Activated T-helper 1 cell treated with anti-CD3 and anti-CD28 coated beads, Interleukin-12 subunit alpha, Interleukin-12 subunit beta, Interleukin-2, Interleukin-4 antibody, amounts not matched to agents 30 ng/mL and 10 ng/mL and 1 ng/mL, durations not matched to agents 14 hours and 24 hours and 36 hours (primary cell): ENCODE measurements at regions not wholly inside any gene's neighbourhood (a gene's known extent, or its start where the extent isn't known, plus 50 kb on each side); places are given as distances from the start of the nearest gene placed in this dataset.

ENCODE experiments used
- DNase-seq: peaks from one replicate; pipeline ENCODE4 v3.0.0; 2021; ENCODE audit warnings: low spot score
- H3K27ac Mint-ChIP-seq: one replicate; pipeline ENCODE4 v1.8.0; 2021; ENCODE audit warnings: mild to moderate bottlenecking, mixed read lengths
- H3K27me3 Mint-ChIP-seq: one replicate; pipeline ENCODE4 v1.8.0; 2022; ENCODE audit warnings: mild to moderate bottlenecking, moderate library complexity, mixed read lengths; ENCODE audit not compliant: insufficient read depth
- H3K36me3 Mint-ChIP-seq: one replicate; pipeline ENCODE4 v1.8.0; 2021; ENCODE audit warnings: low read depth, mixed read lengths
- H3K4me1 Mint-ChIP-seq: one replicate; pipeline ENCODE4 v1.8.0; 2021; ENCODE audit warnings: low read depth, mixed read lengths
- H3K4me3 Mint-ChIP-seq: one replicate; pipeline ENCODE4 v1.8.0; 2021; ENCODE audit warnings: mild to moderate bottlenecking, moderate library complexity, mixed read lengths
- H3K9me3 Mint-ChIP-seq: one replicate; pipeline ENCODE4 v1.8.0; 2021; ENCODE audit warnings: mixed read lengths
- intact Hi-C: fragments of 100-400 bp; cut with micrococcal nuclease; formaldehyde crosslinking; loops from one replicate; pipeline ENCODE4 v1.15.1; 2024

DNA sequence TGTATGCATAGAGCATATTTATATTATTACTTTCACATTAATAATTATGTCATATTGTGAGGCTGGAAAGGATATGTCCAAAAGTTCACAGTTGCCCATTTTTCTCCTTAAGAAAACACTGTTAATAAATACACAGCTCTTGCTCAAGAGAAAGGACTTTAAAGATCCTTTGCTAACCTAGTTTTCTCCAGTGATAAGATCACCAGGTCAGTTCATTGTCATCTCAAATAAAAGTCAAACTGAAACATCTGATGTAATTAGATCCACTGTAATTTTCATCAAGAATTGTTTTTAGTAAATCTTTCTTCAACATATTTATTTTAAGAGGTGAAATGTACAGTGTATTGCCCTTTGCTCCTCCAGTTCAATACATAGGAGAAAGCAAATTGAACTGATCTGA, 82.8 kb upstream of the KLHL1 start:
- no peak for DNase-seq
- intact Hi-C loops = no loop called here
- no peaks in the 10 kb centered on the region for H3K36me3 Mint-ChIP-seq
- H3K4me3 Mint-ChIP-seq = no peak overlapping the region
- H3K27ac Mint-ChIP-seq = no peak overlapping the region
- H3K4me1 Mint-ChIP-seq = no peaks in the 10 kb centered on the region
- H3K27me3 Mint-ChIP-seq = no peaks in the 10 kb centered on the region
- peaks cover 10% of the 10 kb centered on the region for H3K9me3 Mint-ChIP-seq

DNA sequence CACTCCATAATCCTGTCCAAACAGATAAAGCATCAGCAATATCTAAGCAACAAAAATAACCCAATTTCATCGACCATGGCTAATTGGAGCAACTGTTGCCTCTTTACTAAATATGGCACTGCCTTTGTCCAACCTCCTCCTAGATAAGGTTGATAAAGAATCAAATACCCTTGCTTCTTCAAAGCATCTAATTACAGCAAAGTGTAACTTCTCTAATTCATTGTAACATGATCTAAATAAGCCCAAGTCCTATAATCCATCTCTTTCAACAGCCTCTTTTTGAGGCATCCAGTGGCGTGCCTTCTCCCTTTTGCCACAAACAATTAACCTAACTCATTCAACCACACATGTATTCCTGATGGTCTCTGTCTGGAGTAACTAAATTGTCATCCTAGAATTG, 81.7 kb upstream of the KLHL1 start:
- Mint-ChIP-seq H3K27me3 (no peaks in the 10 kb centered on the region), H3K36me3 (no peaks in the 10 kb centered on the region), H3K9me3 (peaks cover 4% of the 10 kb centered on the region), H3K4me1 (no peaks in the 10 kb centered on the region), H3K27ac (no peak overlapping the region), H3K4me3 (no peak overlapping the region)
- no peak for DNase-seq
- intact Hi-C loops = no loop called here

- H3K9me3 Mint-ChIP-seq = peaks cover 4% of the 10 kb centered on the region
- no peaks in the 10 kb centered on the region for H3K27me3 Mint-ChIP-seq
- intact Hi-C loops = no loop called here
- H3K36me3 Mint-ChIP-seq = no peaks in the 10 kb centered on the region
- H3K4me1 Mint-ChIP-seq = no peaks in the 10 kb centered on the region
- no peak for DNase-seq
- H3K4me3 Mint-ChIP-seq = no peak overlapping the region
- no peak overlapping the region for H3K27ac Mint-ChIP-seq
Observed at GRCh38 chr13:70188567-70188966, 80.3 kb upstream of the KLHL1 start.

DNA sequence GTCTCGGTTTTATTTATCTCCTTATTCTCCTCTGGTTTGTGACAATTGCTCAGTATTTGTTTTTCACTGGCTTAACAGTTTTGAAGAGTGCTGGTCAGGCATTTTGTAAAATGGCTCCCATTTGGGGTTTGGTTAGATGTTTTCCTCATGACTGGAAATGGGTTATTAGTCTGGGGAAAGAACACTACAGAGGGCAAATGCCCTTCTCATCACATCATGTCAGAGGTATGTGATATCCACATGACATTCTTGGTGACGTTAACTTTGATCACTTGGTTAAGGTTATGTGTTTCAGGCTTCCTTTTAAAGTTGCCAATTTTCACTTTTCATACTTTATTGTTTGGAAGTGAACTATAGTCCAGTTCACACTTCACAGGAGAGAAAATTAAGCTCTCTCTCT, 74.8 kb upstream of the KLHL1 start:
- intact Hi-C loops = no loop called here
- H3K36me3 Mint-ChIP-seq = no peaks in the 10 kb centered on the region
- H3K4me3 Mint-ChIP-seq = no peak overlapping the region
- no peaks in the 10 kb centered on the region for H3K27me3 Mint-ChIP-seq
- no peak for DNase-seq
- H3K27ac Mint-ChIP-seq = no peak overlapping the region
- H3K4me1 Mint-ChIP-seq = no peaks in the 10 kb centered on the region
- H3K9me3 Mint-ChIP-seq = peaks cover 5% of the 10 kb centered on the region
